Urothelium cell line (cell line): ENCODE measurements at regions not wholly inside any gene's neighbourhood (a gene's known extent, or its start where the extent isn't known, plus 50 kb on each side); places are given as distances from the start of the nearest gene placed in this dataset.
A peak's percentile ranks its signal among the peaks of the same experiment; 100 is the strongest.
"Not testable (repeated sequence)": the region's sequence is repeated elsewhere in the genome, so short reads cannot be mapped to it uniquely, and the experiment has no call there.

Source experiments
- DNase-seq: peaks from one replicate; pipeline ENCODE4 v3.0.0; 2011; ENCODE audit warnings: low spot score, mixed read lengths
- FAIRE-seq: peaks from 2 replicates; lab custom pipeline; 2011; peaks lifted over from hg19 to GRCh38; lab: Jason Lieb, UNC

GRCh38 chr13:65744836-65745235 is 1485.3 kb downstream of the PCDH9 start:
- DNase-seq, result no peak
- FAIRE-seq, result no peak

GRCh38 chr13:65733110-65733509 is 1497.0 kb downstream of the PCDH9 start:
- FAIRE-seq (no peak), DNase-seq (no peak)

GRCh38 chr13:65727070-65727469 is 1503.1 kb downstream of the PCDH9 start:
- FAIRE-seq (no peak), DNase-seq (no peak)

- no peak for FAIRE-seq
Observed at GRCh38 chr13:65725006-65725405, 1505.1 kb downstream of the PCDH9 start.

GRCh38 chr13:65724226-65724625 is 1505.9 kb downstream of the PCDH9 start:
- FAIRE-seq, result no peak
- DNase-seq, result no peak

More at GRCh38 chr13:65725006-65725405, 1505.1 kb downstream of the PCDH9 start:
- DNase-seq, result no peak

GRCh38 chr13:65722506-65722905 is 1507.6 kb downstream of the PCDH9 start:
- DNase-seq, result no peak

GRCh38 chr13:65719831-65720230 is 1510.3 kb downstream of the PCDH9 start:
- FAIRE-seq, result no peak
- DNase-seq, result no peak

More at GRCh38 chr13:65722506-65722905, 1507.6 kb downstream of the PCDH9 start:
- FAIRE-seq, result no peak

- FAIRE-seq (no peak), DNase-seq (no peak)
Observed at GRCh38 chr13:65710514-65710913, 1519.6 kb downstream of the PCDH9 start.

GRCh38 chr13:65697843-65698242 is 1532.3 kb downstream of the PCDH9 start:
- no peak for DNase-seq
- no peak for FAIRE-seq

GRCh38 chr13:65679240-65679639 is 1550.9 kb downstream of the PCDH9 start:
- FAIRE-seq, result no peak

GRCh38 chr13:65677906-65678305 is 1552.2 kb downstream of the PCDH9 start:
- DNase-seq (no peak), FAIRE-seq (no peak)

More at GRCh38 chr13:65679240-65679639, 1550.9 kb downstream of the PCDH9 start:
- no peak for DNase-seq

- not testable (repeated sequence) for DNase-seq, FAIRE-seq
Observed at GRCh38 chr13:65675383-65675782, 1554.8 kb downstream of the PCDH9 start.

- DNase-seq (no peak), FAIRE-seq (no peak)
Observed at GRCh38 chr13:65670014-65670625, 1560.0 kb downstream of the PCDH9 start.

GRCh38 chr13:65660731-65661130 is 1569.4 kb downstream of the PCDH9 start:
- DNase-seq (no peak), FAIRE-seq (no peak)

GRCh38 chr13:65656740-65657329 is 1573.3 kb downstream of the PCDH9 start:
- no peak for FAIRE-seq

GRCh38 chr13:65653613-65654012 is 1576.5 kb downstream of the PCDH9 start:
- FAIRE-seq, result no peak
- DNase-seq, result no peak

More at GRCh38 chr13:65656740-65657329, 1573.3 kb downstream of the PCDH9 start:
- no peak for DNase-seq

GRCh38 chr13:65650321-65650720 is 1579.8 kb downstream of the PCDH9 start:
- FAIRE-seq, result no peak
- DNase-seq, result no peak

GRCh38 chr13:65642996-65643395 is 1587.1 kb downstream of the PCDH9 start:
- FAIRE-seq (no peak), DNase-seq (no peak)

GRCh38 chr13:65642301-65642700 is 1587.8 kb downstream of the PCDH9 start:
- DNase-seq (no peak), FAIRE-seq (no peak)

GRCh38 chr13:65638572-65639168 is 1591.5 kb downstream of the PCDH9 start:
- DNase-seq (peak; percentile 12), FAIRE-seq (no peak)

- no peak for DNase-seq
- FAIRE-seq, result no peak
Observed at GRCh38 chr13:65633806-65634205, 1596.3 kb downstream of the PCDH9 start.

- FAIRE-seq (no peak), DNase-seq (no peak)
Observed at GRCh38 chr13:65631078-65631477, 1599.1 kb downstream of the PCDH9 start.
